NCI-H1930 (cell line): ENCODE measurements at regions not wholly inside any gene's neighbourhood (a gene's known extent, or its start where the extent isn't known, plus 50 kb on each side); places are given as distances from the start of the nearest gene placed in this dataset.
A peak's percentile ranks its signal among the peaks of the same experiment; 100 is the strongest.
"Not testable (repeated sequence)": the region's sequence is repeated elsewhere in the genome, so short reads cannot be mapped to it uniquely, and the experiment has no call there.

ENCODE experiments used
- DNase-seq, 2 experiments: peaks; one replicate each; lab custom pipeline; 2025; lab: John Stamatoyannopoulos, UW

DNA sequence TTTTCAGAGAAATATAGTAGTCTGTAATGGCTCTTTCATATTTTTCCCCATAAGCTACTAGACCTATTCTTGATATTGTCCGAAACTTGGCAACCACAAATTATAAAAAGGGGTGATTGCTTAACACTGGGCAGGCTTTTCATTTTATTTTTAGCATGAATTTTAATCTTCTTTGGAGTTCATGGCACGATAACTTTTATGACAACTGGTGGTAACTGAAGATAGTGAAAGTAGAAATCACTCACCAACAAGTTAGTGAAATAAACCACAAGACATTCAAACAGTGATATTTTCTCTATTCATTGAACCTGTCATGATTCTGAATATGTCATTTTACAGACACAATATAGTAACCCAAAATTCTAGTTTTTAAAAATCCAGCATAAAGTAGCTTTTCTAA is 213.9 kb downstream of the PRDM9 start:
- no peak for DNase-seq

DNA sequence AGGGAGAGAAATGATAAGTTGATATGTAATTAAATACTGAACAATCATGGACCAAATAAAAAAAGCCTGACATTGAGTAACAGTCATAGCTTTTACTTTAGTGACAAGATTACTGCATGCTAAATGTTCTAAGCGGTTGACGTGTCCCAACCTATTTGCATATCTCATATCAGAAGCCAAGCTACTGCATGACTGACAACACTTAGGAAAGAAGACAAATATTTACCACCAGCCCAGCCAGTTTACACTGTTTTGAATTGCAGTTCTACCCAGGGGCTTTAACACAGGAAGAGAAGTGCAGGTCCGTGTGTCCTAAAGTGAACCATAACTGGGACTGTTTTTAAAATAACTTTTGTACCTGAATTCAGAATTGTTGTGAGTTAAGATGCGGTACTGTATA is 219.9 kb downstream of the PRDM9 start:
- DNase-seq: no peak

DNA sequence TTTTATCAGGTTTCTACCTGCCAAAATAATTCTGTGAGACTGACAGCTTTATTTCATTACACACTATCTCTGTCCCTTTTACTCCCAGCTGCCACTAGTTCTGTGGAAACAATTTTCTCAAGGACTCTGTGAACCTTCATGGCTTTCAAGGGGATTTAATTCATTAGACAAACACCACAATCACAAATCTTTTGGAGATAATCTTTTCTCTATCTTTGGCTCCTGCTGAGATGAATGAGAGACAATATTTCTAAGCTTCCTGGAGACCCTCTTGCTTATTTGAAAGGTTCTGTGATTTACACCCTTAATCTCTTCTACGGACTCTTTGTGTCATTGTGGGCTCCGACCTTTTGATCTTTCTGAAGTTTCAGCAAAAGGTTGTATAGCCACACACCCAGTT is 222.6 kb downstream of the PRDM9 start:
- DNase-seq: no peak

GRCh38 chr5:23740029-23740428 is 232.6 kb downstream of the PRDM9 start:
- DNase-seq: no peak

- DNase-seq: no peak
Measured at GRCh38 chr5:23742701-23743100, 235.3 kb downstream of the PRDM9 start.

GRCh38 chr5:23755906-23756305 is 248.5 kb downstream of the PRDM9 start:
- DNase-seq: no peak

GRCh38 chr5:23756779-23757178 is 249.4 kb downstream of the PRDM9 start:
- no peak for DNase-seq

- no peak for DNase-seq
Measured at GRCh38 chr5:23763170-23763569, 255.8 kb downstream of the PRDM9 start.

DNA sequence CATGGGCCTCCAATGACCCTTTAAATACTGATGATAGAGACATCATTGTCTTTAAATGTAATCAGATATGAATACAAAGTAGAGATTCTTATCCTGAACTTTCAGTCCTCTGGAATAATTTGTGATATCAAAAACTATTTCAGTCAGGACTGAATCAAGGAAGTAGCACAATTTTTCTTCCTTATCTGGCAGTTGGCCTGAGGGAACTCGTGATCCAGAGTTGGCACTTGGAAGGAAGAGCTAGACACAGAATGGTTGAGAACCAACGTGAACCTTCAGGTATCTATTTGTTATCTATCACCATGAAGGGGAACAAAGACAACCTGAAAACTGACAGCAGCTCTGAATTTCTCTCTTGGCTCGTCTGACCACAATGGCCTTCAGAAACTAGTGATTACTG is 269.3 kb downstream of the PRDM9 start:
- no peak for DNase-seq

DNA sequence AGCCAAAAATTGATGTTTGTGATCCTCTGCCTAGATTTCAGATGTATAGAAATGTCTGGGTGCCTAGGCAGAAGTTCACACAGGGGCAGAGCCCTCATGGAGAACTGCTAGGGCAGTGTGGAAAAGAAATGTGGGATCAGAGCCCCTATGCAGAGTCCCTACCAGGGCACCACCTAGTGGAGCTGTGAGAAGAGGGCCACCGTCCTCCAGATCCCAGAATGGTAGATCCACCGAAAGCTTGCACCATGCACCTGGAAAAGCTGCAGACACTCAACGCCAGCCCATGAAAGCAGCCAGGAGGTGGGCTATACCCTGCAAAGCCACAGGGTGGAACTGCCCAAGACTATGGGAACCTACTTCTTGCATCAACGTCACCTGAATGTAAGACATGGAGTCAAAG is 292.9 kb downstream of the PRDM9 start:
- not testable (repeated sequence) for DNase-seq

DNA sequence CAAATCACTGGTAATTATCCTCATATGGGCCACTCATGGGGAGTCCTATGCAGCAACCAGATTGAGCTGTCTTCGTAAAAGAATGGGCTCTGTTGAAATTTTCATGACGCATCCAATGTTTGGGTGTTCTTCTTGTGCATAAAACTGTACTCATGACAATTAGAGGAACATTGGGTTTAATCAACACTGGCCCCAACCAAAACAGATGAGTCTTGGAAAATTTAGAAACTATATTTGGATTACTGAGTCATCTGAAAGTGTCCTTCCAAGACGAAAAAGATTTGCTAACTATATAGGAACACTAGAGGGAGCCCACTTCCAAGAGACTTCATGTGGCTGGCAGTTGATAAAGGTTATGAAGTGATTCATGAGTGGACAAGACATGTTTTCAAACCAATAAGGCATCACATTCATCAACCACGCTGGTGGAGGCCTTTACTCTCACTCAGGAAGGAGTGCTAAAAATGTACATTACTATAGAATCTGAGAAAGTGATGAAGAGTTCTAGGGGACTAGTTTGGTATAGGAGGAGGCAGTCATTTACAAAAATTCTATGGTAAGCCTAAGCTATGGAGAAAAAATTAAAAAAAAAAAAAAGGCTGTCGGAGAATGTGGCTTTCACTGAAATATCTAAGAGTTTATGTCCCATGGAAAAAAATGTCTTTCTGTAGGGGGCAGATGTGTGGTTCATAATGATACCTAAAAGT is 313.5 kb downstream of the PRDM9 start:
- peak; percentile 30 to 44 for DNase-seq

GRCh38 chr5:23823521-23823920 is 316.1 kb downstream of the PRDM9 start:
- no peak for DNase-seq

- no peak for DNase-seq
Measured at GRCh38 chr5:23825196-23825595, 317.8 kb downstream of the PRDM9 start.

DNA sequence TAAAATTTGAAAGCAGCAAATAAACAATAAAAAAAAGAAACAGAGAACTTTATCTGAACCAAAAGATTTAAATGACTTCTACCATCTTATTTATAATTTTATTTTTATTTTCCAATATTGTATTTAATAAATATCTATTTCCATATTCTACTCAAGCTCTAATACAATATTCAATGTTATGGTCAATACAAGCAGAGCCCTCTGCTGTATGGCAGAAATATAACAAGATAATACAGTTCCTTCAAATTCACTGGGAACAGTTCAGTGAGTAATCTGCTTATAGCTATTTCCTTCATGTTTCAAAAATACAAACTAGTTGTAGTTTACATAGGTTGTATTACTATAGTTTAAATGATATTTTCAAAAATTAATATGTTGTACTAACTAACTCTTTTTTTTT is 332.7 kb downstream of the PRDM9 start:
- no peak for DNase-seq

DNA sequence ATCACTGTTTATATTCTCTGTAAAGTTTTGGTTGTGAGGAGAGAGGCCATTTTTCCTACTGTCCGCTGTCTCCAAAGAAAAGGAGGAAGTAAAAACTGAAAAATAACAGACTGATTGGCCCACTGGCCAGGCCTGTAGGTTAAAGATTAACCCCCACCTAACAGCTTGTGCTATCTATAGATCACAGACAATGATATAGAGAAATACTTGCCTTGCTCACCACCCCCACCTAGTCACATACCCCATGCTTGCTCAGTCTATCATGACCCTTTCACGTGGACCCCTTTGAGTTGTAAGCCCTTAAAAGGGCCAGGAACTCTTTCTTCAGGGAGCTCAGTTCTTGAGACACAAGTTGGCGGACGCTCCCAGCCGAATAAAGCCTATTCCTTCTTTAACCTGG is 357.4 kb downstream of the PRDM9 start:
- DNase-seq: no peak

- no peak for DNase-seq
Measured at GRCh38 chr5:23877847-23878246, 370.4 kb downstream of the PRDM9 start.

- DNase-seq: no peak
Measured at GRCh38 chr5:23884405-23885031, 377.1 kb downstream of the PRDM9 start.

DNA sequence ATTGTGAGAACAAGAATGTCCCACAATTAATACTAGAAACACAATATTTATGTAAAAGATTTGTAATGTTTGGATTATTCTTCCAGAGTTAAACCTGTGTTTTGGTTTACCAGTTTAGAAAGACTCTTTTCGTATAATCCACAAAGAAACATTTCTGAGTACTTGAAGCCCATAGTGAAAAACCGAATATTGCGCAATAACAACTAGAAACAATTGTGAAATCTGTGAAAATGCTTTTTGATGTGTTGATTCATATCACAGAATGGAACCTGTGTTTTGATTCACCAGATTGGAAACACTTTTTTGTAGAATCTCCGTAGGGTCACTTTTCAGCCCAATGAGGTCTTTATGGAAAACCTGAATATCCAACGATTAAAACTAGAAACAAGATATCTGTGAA is 386.2 kb downstream of the PRDM9 start:
- no peak for DNase-seq

- DNase-seq: no peak
Measured at GRCh38 chr5:23895614-23896013, 388.2 kb downstream of the PRDM9 start.

DNA sequence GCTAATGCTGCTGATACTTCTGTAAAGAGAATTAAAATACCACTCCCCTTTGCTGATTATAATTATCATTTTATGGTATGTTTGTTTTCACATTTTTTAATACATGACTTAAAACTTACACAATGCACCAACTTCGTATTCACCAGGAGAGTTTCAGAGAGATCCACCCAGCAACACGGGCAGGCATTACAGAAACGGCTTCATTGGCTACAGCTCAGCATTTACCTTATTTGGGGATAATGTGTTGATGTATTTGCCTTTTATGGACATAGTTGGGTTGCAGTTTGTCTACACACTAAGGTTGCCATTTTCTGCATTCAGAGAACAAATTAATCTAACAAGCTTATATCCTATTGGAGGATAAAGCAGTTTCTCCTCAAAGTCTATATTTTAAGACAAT is 423.6 kb downstream of the PRDM9 start:
- DNase-seq: no peak

DNA sequence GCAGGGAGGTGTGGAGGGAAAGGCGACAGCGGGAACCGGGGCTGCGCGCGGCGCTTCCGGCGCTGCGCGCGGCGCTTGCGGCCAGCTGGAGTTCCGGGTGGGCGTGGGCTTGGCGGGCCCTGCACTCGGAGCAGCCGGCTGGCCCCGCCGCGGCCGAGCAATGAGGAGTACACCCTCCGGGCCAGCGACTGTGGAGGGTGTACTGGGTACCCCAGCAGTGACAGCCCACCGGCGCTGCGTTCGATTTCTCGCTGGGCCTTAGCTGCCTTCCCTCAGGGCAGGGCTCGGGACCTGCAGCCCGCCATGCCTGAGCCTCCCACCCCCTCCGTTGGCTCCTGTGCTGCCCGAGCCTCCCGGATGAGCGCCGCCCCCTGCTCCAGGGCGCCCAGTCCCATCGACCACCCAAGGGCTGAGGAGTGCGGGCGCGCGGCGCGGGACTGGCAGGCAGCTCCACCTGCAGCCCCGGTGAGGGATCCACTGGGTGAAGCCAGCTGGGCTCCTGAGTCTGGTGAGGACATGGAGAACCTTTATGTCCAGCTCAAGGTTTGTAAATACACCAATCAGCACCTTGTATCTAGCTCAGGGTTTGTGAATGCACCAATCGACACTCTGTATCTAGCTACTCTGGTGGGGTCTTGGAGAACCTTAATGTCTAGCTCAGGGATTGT is 444.0 kb downstream of the PRDM9 start:
- peak; percentile 62 to 67 for DNase-seq

- no peak for DNase-seq
Measured at GRCh38 chr5:23963449-23963848, 456.0 kb downstream of the PRDM9 start.

DNA sequence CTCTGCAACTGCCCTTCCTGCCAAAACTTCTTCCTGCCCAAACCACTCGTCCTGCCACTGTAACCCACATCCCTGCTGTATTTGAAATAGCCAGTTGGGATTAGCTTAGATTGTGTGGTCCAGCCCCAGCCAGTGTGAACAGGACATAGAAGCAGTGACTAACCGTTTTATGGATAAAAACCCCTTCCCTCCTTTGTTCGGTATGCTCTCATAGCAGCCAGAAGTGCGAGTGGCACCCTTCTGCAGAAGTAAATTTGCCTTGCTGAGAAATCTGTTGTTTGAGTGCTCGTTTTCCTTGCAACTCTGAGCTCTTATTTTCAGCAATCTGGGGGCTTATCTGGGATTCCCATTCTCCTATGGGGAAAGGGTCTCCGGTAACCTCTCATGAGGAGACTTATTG is 470.0 kb downstream of the PRDM9 start:
- DNase-seq: no peak
